ENCODE measurements at regions not wholly inside any gene's neighbourhood (a gene's known extent, or its start where the extent isn't known, plus 50 kb on each side); places are given as distances from the start of the nearest gene placed in this dataset.

DNA sequence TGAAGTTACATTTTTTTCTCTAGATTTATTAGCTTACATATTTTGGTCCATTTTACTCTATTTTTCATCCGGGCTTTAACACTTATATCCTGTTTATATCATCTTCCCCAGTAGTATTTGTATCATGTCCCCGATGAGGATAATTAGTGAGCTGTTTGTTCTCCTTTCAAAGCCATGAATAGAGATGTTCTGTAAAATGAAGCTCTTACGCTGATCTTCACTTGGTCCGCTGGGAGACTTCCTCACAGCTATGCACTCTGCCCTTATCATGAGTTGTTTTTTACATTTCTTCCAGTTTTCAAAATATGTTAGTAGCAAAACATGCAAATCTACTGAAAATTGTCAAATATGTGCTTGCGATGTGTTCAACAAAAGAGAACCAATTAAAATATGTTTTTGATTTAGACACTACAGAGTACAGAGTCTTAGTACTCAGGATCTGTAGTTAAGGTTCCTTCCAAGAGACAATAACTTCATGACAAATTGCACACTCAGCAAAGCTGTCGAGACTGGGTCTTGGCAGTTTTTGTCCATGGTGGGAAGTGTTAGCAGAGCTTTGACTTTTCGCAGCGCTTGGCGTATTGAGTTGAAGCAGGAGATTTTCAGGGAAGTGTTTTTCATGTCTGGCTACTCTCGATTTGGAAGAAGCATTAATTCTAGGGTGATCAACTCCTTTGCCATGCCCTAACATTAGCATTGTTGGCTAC, 292.0 kb upstream of the ADAMTS5 start:
- no peak for DNase-seq

DNA sequence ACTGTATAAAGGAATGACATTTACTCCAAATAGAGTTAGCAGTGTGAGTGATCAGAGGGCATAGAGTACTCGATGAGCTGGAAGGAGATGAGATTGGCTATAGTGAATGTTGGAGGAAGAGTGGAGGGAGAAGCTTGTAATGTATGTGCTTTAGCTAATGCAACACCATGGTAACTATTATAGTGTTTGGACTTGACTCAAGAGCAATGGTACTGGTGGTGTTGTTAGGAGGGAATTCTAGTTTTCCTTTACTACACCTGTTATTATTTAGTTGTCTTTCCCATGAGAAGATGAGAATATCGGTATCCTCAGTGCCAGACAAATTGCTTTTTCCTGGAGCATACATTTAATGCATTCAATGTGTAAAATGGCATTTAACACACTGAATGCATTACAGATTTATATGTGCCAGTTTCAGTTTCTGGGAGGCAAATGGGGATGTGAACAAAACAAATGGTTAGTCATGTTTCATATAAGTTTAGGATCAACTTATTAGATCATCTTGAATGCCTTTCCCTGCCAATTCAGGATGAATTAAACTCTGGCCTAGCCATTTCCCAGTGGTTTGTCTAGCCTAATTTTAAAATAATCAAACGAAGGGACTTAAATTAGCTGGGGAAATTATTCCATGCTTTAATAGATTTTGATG, 291.1 kb upstream of the ADAMTS5 start:
- no peak for DNase-seq

DNA sequence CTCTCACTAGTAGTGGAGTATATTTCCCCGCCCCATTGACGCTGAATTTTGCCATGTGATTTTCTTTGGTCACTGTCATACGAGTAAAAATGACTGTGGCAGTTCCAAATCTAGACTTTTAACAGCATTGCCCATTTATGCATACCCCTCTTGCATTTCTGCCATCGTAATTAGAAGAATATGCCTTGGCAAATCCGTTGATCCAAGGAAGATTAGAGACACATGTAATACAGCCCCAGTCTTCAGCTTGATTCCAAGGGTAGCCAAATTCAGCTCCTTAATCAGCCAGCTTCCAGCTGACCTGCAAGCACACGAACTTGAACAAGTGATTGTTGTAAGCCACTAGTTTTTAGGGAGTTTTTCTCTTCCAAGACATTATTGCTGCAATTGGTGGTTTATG, 290.3 kb upstream of the ADAMTS5 start:
- no peak for DNase-seq

DNA sequence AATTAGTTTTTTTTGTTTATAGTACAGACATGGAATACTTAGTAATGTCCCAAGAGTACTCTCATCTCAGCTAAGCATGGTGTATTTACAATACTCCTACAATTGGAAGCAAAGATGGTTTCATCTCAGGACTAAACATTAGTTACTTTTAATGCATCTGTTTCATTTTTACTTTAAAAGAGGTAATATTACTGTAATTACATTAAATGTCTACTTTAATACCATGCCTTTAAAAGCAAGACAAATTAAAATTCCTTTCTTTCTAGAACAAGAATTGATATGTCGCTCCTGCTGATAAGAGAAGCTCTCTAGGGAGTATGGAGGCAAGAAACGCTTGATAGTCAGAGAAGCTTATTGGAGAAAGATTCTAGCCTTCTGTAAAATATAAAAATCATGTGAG, 284.9 kb upstream of the ADAMTS5 start:
- no peak for DNase-seq

DNA sequence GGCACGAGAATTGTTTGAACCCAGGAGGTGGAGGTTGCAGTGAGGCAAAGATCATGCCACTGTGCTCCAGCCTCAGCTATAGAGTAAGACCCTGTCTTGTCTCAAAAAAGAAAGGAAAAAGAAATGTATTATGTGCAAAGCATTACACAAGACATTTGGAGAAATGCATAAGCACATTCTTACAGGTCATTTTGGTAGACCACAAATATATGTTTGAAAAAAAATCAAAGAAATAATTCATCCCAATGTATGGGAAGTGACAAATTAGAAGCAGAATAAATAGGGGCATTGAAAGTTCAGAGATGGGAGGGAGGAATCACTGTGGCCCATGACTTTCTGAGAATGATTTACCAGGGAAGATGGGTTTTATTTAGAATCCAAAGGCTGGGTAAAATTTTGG, 283.5 kb upstream of the ADAMTS5 start:
- DNase-seq = no peak

DNA sequence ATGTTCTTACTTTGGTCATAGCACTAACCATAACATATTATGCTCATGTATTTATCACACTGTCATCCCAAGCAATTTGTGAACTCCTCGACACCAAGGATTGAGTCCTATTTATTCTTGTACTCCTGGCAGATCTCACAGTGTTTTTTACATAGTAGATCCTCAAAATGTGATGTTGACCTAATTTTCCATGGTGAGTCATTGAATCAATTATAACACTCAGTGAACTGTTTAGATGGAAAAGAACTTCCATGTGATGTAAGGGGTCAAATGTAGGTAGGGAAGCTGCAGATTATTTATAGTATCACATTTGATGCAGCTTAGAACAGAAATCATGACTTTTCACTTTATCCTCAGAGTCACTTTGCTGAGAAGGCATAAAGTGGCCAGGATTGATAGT, 281.9 kb upstream of the ADAMTS5 start:
- DNase-seq = no peak

DNA sequence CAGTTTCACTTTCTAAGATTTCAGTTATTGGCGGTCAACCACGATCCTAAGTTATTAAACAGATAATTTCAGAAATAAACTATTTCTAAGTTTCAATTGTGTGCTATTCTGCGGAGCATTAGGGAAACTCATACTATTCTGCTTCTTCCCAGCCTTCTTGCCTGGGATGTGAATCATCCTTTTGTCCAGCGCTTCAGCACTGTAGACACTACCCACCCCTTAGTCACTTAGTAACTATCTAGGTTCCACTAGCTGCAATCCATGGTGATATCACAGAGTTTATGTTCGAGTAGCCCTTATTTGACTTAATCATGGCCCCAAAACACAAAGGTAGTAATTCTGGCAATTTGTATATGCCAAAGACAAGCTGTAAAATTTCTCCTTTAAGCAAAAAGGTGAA, 279.9 kb upstream of the ADAMTS5 start:
- DNase-seq = no peak

DNA sequence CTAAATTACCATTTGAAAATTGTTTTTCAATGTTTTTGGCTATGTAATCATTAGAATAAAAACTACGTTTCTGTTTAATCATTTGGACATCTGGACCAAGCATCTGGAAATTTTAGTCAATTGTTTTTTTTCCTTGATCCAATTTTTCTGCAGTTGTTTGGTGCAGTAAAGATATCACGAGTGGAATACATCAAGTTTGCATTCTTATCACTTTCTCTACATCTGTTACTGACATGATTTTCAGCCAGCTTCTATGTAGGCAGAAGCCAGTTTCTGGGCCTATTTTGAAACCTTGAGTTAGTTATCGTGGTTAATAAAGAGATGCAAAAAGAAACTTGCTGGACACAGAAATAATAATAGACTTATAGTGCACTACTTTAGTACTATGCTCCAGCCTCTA, 277.9 kb upstream of the ADAMTS5 start:
- no peak for DNase-seq

DNA sequence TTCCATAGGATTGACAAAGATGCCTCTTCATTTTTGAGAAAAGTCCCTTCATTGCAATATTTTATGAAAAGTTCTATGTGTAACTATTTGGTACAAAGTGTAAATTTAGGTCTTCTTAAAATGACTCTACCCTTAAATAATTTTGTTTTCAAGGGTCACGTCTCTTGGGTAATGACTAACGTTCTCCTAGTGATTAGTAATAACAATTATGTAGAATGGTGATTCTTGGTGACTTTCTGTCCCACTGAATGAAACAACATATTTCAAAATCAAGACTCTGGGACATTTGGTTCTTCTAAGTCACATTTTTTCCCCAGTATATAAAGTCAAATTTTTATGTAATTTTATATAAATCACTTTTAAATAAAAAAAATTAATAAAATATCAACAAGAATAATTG, 277.5 kb upstream of the ADAMTS5 start:
- no peak for DNase-seq

DNA sequence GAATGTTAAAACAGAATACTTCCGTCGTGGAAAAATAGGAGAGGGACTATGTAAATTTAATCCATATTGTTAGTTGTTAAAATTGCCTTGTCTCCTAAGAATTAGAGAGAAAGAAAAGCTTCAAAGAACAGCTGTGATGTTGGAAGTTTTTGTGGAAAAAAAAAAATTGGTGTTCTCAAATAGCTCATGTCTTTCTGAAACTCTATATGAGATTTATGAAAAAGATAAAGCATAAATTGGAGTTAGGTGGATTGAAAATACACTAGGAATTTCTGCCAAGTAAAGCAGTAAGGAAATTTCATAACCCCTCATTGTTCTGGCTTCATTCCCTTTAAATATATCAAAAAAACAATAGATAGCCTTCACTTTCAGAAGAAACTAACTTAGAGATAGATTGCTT, 274.0 kb upstream of the ADAMTS5 start:
- no peak for DNase-seq

DNA sequence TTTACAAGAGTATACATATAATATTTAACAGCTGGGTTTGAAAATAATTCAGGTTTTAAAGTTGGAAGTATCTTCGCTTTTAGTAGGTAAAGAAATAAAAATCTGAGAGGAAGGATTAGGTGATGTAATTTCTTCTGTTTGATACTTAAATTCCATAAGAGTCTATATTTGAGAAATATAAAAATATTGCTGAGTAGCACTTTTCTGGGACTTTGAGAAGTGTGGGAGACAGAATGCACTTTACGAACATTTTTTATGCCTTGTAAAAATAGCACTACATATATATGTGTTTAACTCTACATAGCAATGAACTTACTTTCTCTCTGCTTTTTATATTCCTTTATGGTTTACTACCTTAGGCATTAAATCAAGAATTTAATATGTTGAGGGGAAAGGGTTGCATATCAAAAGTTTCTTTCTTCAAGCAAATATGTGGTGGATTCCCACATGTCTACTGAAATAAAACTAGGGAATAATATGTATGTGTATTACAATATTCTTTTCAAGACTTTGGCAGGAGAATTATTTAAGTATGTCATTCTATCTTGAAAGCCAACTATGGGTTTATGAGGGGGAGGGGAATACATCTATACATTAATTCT, 266.7 kb upstream of the ADAMTS5 start:
- DNase-seq = no peak

DNA sequence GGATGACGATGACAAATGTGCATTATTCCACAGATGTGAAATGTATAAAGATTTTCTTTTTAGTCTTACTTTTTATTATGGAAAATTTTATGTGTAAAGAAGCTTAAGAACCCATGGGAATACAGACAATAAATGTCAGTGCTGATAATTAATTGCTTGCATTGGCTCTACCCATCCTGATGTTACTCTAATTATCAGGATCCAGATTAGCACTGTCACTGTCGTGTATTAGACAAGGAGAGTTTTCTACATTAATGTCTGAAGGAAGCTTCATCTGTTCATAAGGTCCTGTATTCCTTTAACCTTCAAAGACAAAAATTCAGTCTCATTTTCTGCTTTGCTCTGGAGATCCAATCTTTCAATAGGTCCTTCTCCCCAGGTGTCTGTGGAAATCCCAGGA, 259.1 kb upstream of the ADAMTS5 start:
- no peak for DNase-seq

DNA sequence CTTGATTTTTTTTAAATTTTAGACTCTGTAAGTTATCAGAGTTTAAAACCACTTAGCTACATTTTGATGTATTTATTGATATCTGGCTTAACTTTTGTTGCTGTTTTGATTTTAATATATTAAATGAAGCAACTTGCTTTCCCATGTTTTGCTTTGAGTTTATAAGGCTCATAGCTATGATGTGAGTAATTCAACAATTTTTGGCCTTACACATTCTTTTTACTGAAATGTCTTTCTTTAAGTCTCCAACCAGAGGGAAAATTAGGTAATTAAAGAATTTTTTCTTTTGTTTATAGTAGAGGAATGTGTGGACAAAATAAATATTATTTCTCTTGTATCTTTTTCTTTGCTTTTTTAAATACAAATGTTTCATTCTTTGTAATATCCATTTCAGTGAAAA, 258.3 kb upstream of the ADAMTS5 start:
- no peak for DNase-seq

DNA sequence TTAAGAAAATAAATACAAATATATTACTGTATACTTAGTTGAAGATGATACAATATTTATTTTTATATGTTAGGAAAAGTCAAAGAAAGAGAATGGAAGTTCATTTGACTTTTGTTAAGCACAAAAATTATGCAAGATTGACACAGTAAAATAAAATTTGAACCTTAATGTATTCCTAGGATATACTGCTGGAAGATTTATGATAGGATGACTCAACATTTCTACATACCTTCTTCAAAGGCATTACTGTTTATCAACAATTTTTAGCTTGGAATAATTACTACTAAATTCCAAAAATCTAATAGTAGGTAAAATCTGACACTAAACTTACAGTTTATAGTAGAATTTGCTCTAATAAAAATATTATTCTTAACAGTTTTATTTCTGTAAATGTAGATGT, 257.3 kb upstream of the ADAMTS5 start:
- no peak for DNase-seq

DNA sequence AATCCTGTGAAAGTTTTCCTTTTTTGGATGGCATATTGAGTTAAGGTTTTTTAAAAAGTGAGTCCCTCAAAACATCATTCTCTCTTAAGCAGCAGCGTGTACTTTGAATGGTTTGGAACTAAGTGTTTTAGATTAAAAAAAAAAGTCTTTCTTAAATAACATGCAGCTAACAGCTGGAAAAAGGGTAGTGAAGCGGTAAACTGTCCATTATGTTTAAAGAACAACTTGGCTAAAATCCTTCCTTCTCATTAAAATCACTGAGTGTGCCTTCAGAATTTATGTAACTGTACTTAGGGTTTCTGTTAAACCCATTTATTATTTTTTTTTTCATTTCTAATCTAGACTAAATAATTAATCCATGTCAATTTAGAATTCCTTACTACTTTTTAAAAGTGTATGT, 254.2 kb upstream of the ADAMTS5 start:
- no peak for DNase-seq

DNA sequence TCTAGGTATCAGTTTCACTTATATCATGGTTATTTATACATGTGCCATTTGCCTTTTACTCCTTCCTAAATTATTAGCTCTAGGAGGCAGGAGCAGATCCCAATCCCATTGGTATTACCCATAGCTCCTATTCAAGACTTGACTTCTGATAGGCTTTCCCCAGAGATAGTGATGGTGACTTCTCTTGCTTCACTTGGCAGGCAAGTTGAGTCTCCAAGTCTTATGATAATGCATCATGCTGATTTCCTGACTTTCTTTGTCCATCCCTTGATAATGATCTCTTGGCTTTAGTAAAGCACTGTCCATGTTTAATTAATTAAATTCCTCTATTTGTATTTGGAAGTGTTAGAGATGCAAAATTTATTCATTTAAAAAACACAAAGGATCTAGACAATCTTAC, 253.5 kb upstream of the ADAMTS5 start:
- DNase-seq = no peak

DNA sequence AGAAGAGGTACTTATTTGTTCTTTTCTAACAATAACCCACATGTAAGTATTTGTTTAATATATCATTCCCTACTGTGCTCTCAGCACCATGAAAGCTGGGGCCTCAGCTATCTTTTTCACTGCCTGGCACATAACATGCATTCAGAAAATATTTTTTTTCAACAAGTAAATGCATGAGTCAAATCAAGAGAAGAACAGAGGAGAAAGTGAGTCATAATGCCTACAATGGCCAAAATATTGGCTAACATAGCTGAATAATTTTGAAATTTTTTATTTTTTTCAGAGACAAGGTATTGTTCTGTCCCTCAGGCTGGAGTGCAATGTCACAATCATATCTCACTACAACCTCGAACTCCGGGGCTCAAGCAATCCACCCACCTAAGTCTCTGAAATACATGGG, 252.2 kb upstream of the ADAMTS5 start:
- no peak for DNase-seq

DNA sequence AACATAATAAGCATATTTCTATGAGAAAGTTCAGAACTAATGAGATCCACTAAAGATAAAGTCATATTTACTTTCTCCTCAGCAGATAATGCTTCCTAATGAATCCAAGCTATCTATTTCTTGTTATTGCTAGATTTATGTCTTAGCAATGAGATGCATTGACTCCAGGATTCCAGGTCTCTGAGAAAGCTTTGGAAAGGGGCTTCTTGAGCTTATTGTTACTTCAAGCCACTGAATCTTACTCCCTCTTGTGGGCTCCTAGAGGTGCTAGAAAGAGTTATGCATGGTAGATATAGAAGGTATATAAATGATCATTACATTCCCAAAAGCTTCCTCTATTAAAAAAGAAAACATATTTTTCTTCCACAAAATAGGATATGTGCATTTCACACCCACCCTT, 246.4 kb upstream of the ADAMTS5 start:
- DNase-seq = no peak

DNA sequence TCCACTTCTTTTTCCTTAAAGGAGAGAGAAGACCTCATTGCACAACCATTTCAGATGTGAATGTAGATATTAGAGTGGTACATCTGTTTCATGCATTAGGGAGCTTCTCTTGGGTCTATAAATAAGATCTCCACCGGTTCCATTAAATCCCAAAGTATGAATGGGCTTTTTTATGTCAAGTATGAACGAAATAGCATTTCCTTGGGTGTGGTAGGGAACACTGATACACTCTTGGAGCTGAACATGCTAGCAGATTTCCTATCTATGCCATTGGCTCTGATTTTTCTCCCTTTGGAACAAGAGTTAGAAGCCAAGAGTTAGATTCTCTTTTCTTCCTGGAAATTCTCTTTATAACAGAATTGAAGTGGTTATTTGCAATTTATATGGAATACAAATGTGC, 245.6 kb upstream of the ADAMTS5 start:
- DNase-seq = no peak

DNA sequence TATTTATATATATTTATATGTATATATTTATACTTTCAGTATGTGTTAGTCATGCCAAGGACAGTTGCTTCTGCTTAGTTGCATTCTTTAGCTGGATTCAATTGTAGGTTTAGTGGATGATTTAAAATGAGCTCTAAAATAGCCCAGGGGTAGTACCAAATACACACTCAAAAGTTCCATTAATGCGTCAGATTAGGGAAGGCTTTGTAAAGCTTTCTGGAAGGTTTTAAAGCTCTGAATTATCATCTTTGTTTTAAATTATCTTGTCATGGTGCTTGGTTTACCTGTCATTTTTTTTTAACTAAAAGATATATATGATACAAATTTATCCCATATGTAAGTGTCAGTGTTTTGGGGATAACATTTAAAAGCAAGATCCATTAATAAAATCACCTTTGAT, 242.7 kb upstream of the ADAMTS5 start:
- no peak for DNase-seq

DNA sequence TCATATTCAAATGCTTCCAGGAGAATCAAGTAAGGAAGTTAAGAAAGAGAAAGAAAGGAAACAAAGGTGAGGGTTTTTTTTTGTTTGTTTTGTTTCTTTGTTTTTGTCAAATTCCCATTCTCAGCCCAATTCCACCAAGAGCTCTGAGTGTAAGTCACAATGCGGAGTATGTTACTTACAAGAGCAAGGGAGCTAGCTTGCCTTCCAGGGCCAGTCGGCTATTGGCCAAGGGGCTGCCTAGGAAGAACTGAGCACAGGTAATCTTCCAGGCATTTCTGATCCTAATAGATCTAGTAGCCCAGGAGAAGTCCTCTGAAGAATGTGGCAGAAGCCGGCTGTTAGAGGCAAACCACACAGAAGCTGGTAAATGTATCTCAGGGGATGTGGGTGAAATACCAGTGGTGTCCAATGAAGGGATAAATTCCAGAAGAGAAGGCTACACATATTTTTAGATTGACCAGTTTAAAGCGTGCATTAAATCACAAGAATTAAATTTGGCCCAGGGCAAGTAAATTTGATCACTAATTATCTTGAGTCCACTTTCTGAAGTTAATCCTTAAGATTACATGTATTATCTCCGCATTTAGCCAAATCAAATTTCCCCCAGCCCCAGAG, 239.6 kb upstream of the ADAMTS5 start:
- no peak for DNase-seq

DNA sequence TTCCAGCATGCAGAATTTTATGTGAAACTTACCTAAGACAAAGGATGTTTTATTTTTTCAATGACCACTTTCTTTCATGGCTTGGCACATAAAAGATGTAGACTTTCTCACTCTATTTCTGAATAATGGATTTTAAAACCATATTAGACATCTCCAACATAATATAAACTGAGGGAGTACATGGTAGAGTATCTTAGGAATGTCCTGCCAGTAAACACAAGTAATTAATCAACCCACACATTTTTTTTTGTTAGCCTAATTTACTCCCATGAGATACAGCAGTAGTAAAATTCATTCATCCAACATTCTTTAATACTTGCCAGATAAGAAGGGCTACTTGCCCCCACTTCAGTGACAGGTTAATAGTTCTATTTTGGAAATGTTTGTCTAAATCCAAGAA, 235.4 kb upstream of the ADAMTS5 start:
- no peak for DNase-seq

DNA sequence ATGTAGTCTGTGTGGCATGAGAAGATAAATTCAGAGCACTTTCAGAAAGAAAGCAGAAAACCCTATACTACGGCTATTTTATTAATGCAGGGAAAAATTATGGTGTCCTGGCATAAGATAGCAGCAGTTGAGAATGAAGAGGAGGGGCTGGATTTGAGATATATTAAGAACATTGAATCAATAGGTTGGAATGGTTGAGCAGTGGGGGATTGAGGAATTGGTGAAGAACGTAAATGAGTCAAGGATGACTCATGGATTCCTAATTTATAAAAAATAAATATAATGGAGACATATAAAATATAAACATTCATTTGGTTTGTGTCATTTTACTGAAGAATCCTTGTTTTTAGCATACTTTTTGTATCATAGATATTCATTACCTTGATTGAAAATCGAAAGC, 234.3 kb upstream of the ADAMTS5 start:
- DNase-seq = no peak

DNA sequence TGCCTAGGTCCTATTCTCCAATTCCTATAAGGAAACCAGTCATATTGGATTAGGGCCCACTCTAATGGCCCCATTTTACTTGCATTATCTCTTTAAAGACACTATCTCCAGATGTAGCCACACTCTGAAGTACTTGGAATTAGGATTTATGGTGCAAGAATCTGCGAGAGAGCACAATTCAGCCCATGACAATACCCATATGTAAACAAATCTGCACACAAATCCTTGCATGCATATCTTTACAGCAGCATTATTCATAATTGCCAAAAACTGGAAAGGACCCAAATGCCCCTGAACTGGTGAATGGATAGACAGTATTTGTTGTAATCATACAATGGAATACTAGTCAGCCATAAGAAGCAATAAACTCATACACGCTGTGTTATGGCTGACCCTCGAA, 229.8 kb upstream of the ADAMTS5 start:
- no peak for DNase-seq

Measured in amniotic stem cell (primary cell).